Umbilical cord (tissue), 1 donor: ENCODE measurements at regions not wholly inside any gene's neighbourhood (a gene's known extent, or its start where the extent isn't known, plus 50 kb on each side); places are given as distances from the start of the nearest gene placed in this dataset.
"Not testable (repeated sequence)": the region's sequence is repeated elsewhere in the genome, so short reads cannot be mapped to it uniquely, and the experiment has no call there.

Experiments
- DNase-seq: peaks from one replicate; pipeline ENCODE4 v3.0.0-alpha.2; 2015; ENCODE audit warnings: low spot score

DNA sequence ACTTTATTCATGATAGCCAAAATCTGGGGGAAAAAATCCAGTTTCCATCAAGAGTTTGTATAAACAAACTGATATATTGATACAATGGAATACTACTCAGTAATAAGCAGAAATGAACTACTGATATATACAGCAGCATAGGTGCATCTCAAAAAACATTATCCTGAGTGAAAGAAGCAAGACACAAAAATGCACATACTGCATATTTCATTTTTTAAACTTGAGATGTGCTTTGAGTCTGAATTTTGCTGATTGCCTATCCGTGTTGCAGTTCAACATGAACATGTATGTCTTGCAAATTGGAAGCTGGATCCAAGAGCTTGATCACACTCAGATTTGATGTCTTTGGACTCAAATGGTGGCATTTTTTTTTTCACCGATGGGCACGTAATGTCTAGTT, 132.4 kb downstream of the TSEN15 start:
- no peak for DNase-seq

GRCh38 chr1:184184614-184185013, 133.1 kb downstream of the TSEN15 start:
- DNase-seq, result not testable (repeated sequence)

- DNase-seq, result no peak
Measured at GRCh38 chr1:184185347-184185746, 133.8 kb downstream of the TSEN15 start.

DNA sequence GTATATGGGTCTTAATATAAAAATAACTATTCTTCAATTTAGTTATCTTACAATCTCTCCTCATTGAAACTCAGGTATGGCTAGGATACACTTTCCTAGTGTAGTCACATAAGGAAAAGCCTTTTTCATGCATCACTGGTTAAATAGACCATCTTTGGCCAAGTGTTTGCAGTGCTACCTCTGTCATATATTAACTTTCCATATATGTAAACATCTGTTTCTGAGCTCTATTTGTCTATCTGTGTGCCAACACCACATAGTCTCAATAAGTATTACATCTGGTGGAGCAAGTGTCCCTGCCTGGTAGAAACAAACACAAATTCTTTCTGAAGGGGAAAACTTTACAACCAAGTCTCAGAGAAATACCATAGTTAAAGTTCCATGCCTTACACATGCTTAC, 134.6 kb downstream of the TSEN15 start:
- no peak for DNase-seq

DNA sequence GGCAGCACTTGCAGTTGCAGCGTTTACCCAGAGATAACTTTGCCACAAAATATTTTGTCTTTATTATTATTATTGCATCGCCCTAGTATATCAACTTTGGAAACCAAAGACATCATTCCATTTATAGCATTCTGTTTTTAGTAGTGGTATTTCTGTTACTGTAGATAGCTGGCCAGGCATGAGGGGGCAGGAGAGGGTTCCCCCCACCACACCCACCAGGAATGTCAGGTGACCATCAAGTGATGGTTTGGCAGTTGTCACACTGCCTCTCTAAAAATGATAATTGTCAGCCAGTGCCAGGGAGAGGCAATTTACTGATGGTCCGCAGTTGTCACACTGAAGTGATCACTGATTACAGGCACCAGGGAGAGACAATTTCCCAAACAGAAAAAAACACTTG, 135.6 kb downstream of the TSEN15 start:
- no peak for DNase-seq

GRCh38 chr1:184188037-184188436, 136.5 kb downstream of the TSEN15 start:
- no peak for DNase-seq

- DNase-seq, result no peak
Measured at GRCh38 chr1:184189361-184189760, 137.8 kb downstream of the TSEN15 start.

- DNase-seq, result peak; percentile 64
Measured at GRCh38 chr1:184190616-184191015, 139.1 kb downstream of the TSEN15 start.

DNA sequence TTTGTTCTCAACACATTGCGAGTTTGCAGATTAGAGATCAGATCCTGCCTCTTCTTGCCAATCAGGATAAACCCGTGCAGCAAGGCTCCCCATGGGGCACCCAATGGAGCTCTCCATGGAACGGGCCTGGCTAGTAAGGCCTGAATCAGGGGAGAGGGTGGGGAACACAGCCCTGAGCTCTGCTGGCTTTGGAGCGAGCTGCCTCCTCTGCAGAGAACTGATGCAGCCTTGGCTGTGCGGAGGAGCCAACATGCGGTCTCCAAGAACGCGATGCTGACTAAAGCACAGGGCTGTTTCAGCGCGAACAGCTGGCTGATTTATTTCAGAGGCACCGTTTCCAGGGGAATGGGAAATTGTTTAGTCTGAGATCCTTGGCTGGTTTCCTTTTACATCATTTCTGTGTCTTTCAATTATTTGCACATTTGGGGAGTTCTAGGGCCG, 139.7 kb downstream of the TSEN15 start:
- DNase-seq, result peak; percentile 94

DNA sequence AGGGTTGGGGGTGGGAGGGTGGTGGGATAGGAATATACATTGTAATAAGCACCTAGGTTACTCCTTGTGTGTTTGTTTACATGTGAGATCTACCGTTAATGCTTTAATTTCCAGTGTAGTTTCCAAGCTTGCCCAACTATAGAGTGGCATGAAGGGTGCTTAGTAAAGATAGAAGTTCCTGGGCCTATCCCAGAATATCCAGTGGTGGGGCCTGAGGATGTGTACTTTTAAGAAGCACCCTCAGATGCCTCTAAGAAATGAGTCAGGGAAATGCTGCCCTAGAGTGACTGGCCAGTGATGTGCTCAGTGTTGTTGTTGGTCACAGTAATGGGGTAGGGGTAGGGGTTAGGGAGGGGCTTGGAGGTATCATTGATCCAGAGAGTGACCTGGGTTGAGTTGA, 141.3 kb downstream of the TSEN15 start:
- no peak for DNase-seq

DNA sequence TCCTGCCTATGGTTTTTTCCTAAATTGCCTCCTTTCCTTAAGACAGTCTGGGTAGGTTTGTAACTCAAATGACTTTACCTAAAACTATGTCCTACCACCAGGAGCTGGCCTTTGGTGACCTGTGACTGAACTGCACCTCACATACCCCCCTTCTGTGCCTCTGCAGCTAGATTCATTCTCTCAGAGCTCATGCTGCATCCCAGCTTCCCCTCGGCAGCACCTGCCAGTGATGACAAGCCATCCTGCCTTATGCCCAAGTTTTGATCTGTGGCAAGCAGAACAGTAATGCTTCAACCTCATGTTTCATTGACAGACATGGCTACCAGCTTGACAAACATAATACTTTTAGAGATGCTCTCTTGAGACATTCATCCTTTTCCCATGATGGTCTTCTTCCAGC, 141.9 kb downstream of the TSEN15 start:
- DNase-seq, result no peak

GRCh38 chr1:184194236-184194635, 142.7 kb downstream of the TSEN15 start:
- no peak for DNase-seq

DNA sequence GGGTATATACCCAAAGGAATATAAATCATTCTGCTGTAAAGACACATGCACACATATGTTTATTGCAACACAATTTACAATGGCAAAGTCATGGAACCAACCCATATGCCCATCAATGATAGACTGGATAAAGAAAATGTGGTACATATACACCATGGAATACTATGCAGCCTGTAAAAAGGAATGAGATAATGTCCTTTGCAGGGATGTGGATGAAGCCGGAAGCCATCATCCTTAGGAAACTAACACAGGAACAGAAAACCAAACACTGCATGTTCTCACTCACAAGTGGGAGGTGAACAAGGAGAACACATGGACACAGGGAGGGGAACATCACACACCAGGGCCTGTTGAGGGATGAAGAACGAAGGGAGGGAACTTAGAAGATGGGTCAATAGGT, 144.2 kb downstream of the TSEN15 start:
- not testable (repeated sequence) for DNase-seq

GRCh38 chr1:184197831-184198230, 146.3 kb downstream of the TSEN15 start:
- DNase-seq, result no peak

GRCh38 chr1:184199036-184199435, 147.5 kb downstream of the TSEN15 start:
- no peak for DNase-seq

DNA sequence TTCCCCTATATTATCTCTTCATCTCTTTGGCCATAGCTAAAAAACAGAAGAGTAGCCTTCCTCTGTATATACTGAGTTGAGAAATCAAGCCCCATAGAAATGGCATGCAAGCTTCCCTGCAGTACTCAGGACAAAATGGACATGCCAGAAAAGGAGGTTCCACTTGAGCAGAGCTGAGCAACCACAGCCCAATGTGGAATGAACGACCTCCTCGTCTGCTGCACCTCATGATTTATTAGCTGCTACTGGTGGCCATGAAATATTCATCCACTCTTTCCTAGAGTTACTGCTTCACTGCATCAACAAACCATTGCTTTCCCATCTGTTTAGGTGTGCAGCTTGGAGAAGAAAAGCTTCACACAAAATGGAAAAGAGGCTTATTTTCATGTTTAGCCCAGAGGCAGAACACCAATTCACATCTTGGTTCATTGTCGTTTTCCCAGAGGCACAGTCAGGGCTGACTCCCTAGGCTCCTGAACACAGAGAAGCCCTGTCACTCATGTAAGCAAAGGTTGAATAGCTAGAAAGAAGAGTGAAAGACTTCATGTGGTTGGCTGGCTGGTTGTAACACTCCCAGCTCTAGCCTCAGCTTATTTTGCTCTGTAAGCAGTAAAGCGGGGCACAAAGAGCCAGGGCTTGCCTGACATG, 148.0 kb downstream of the TSEN15 start:
- no peak for DNase-seq

- no peak for DNase-seq
Measured at GRCh38 chr1:184208622-184209021, 157.1 kb downstream of the TSEN15 start.

DNA sequence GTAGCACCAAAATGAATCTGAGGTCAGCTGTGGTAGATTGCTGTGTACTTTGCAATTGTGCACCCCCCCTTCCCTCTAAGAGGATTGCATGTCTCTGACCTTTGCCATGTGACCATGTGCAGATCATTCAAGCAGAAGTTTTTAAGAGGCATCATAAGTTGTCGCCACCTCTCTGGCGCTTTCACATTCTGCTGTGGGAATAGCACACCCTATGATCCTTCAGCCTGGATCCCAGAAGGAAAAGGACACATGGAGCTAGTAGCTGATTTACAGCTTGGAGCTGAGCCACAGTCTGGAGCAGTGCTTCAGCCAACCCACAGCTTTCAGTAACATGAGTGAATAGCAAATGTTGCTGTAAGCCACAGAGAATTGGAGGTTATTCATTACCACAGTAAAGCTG, 158.5 kb downstream of the TSEN15 start:
- peak; percentile 49 for DNase-seq

GRCh38 chr1:184210862-184211261, 159.3 kb downstream of the TSEN15 start:
- DNase-seq, result no peak

GRCh38 chr1:184212649-184213314, 161.3 kb downstream of the TSEN15 start:
- DNase-seq, result peak; percentile 67

- no peak for DNase-seq
Measured at GRCh38 chr1:184214128-184214527, 162.6 kb downstream of the TSEN15 start.

- DNase-seq, result no peak
Measured at GRCh38 chr1:184215274-184215925, 163.9 kb downstream of the TSEN15 start.

GRCh38 chr1:184218458-184219075, 167.0 kb downstream of the TSEN15 start:
- DNase-seq, result no peak
